IMR-90 (cell line): ENCODE measurements at regions not wholly inside any gene's neighbourhood (a gene's known extent, or its start where the extent isn't known, plus 50 kb on each side); places are given as distances from the start of the nearest gene placed in this dataset.

ENCODE experiments used
- ATAC-seq: fragments of 200-7000 bp; cut with Tn5 transposase; 2 replicates; pipeline ENCODE4 v1.9.1; 2020; ENCODE audit warnings: low read depth, mild to moderate bottlenecking, moderate library complexity
- BruUV-seq: library from RNA; stranded (reverse); fragments of 400-500 nt; replicated peaks from 2 replicates; lab custom pipeline; 2021; lab: Mats Ljungman, UMichigan
- CTCF ChIA-PET: fragments of 300-600 bp; formaldehyde crosslinking; extraction: SDS; loops from one replicate; lab custom pipeline; 2021; ENCODE audit warnings: antibody characterized with exemption; lab: Yijun Ruan, JAX
- POLR2A ChIA-PET: fragments of 300-600 bp; sonication (Branson Sonifier 250); formaldehyde crosslinking; loops from one replicate; lab custom pipeline; 2022; ENCODE audit warnings: antibody characterized with exemption; ENCODE audit not compliant: unreplicated experiment; lab: Charles Lee
- DNase-seq: peaks from one replicate; pipeline ENCODE4 v3.0.0; 2013
- H2AFZ ChIP-seq: replicated peaks from 2 replicates; pipeline ENCODE3; 2013; ENCODE audit warnings: low read length, mild to moderate bottlenecking; ENCODE audit not compliant: poor library complexity
- H2AK5ac ChIP-seq: 2 replicates; pipeline ENCODE4 v1.6.1; 2013; ENCODE audit warnings: low read depth, low read length, inconsistent platforms
- H2AK9ac ChIP-seq: replicated peaks from 2 replicates; pipeline ENCODE3; 2013; ENCODE audit warnings: mild to moderate bottlenecking, low read depth, low read length, moderate library complexity; ENCODE audit not compliant: poor library complexity
- H2BK120ac ChIP-seq: 2 replicates; pipeline ENCODE4 v1.6.1; 2013; ENCODE audit warnings: low read depth, low read length, inconsistent platforms
- H2BK15ac ChIP-seq: 3 replicates; pipeline ENCODE4 v1.6.1; 2013; ENCODE audit warnings: low read depth, low read length, inconsistent platforms
- H2BK20ac ChIP-seq: 2 replicates; pipeline ENCODE4 v1.6.1; 2013; ENCODE audit warnings: low read depth, mild to moderate bottlenecking, inconsistent platforms, low read length, moderate library complexity
- H2BK5ac ChIP-seq: 2 replicates; pipeline ENCODE4 v1.6.1; 2013; ENCODE audit warnings: mild to moderate bottlenecking, low read depth, low read length, inconsistent platforms; ENCODE audit not compliant: poor library complexity, severe bottlenecking
- H3K14ac ChIP-seq: replicated peaks from 2 replicates; pipeline ENCODE4 v1.6.1; 2013; ENCODE audit warnings: low read depth, low read length, inconsistent platforms
- H3K18ac ChIP-seq: 2 replicates; pipeline ENCODE4 v1.6.1; 2013; ENCODE audit warnings: low read depth, low read length, control low read depth
- H3K23ac ChIP-seq: 2 replicates; pipeline ENCODE4 v1.6.1; 2013; ENCODE audit warnings: low read depth, low read length, inconsistent platforms
- H3K27ac ChIP-seq: 2 replicates; pipeline ENCODE4 v1.5.1; 2013; ENCODE audit warnings: mild to moderate bottlenecking, control low read depth, low read length; ENCODE audit not compliant: insufficient read depth
- H3K27me3 ChIP-seq: 2 replicates; pipeline ENCODE4 v1.6.1; 2013; ENCODE audit warnings: low read length; ENCODE audit not compliant: control insufficient read depth, insufficient read depth
- H3K36me3 ChIP-seq: 2 replicates; pipeline ENCODE4 v1.6.1; 2013; ENCODE audit warnings: low read length, mixed read lengths; ENCODE audit not compliant: control insufficient read depth, insufficient read depth
- H3K4ac ChIP-seq: 2 replicates; pipeline ENCODE4 v1.6.1; 2013; ENCODE audit warnings: low read depth, low read length, inconsistent platforms
- H3K4me1 ChIP-seq: 2 replicates; pipeline ENCODE4 v1.6.1; 2013; ENCODE audit warnings: low read length, mixed read lengths; ENCODE audit not compliant: control insufficient read depth, insufficient read depth
- H3K4me2 ChIP-seq: 2 replicates; pipeline ENCODE4 v1.6.1; 2013; ENCODE audit warnings: low read depth, mild to moderate bottlenecking, control low read depth, low read length, moderate library complexity
- H3K4me3 ChIP-seq: 2 replicates; pipeline ENCODE4 v1.5.1; 2013; ENCODE audit warnings: low read depth, mild to moderate bottlenecking, control low read depth, low read length, moderate library complexity; ENCODE audit not compliant: insufficient read depth
- H3K56ac ChIP-seq: 2 replicates; pipeline ENCODE4 v1.6.1; 2013; ENCODE audit warnings: low read length, inconsistent platforms; ENCODE audit not compliant: insufficient read depth; ENCODE audit errors: extremely low read depth
- H3K79me1 ChIP-seq, 2 experiments: 2 replicates each; pipeline ENCODE4 v1.6.1; 2013; ENCODE audit warnings: low read length in 2 of 2, inconsistent platforms in 1 of 2, low read depth in 1 of 2
- H3K9ac ChIP-seq: 2 replicates; pipeline ENCODE4 v1.6.1; 2013; ENCODE audit warnings: low read depth, low read length, control low read depth
- H3K9me1 ChIP-seq: 2 replicates; pipeline ENCODE4 v1.6.1; 2013; ENCODE audit warnings: low read length, inconsistent platforms; ENCODE audit not compliant: insufficient read depth
- H3K9me3 ChIP-seq: 2 replicates; pipeline ENCODE4 v1.6.1; 2013; ENCODE audit warnings: low read length; ENCODE audit not compliant: control insufficient read depth, insufficient read depth
- H4K20me1 ChIP-seq: 2 replicates; pipeline ENCODE4 v1.6.1; 2013; ENCODE audit warnings: low read length, inconsistent platforms; ENCODE audit not compliant: insufficient read depth
- H4K5ac ChIP-seq: 2 replicates; pipeline ENCODE4 v1.6.1; 2013; ENCODE audit warnings: mild to moderate bottlenecking, low read depth, low read length, control low read depth
- H4K8ac ChIP-seq, 2 experiments: 2 replicates each; pipeline ENCODE4 v1.6.1; 2013; ENCODE audit warnings: low read depth in 2 of 2, low read length in 2 of 2, control low read depth in 1 of 2, inconsistent platforms in 1 of 2
- H4K91ac ChIP-seq: 2 replicates; pipeline ENCODE4 v1.6.1; 2013; ENCODE audit warnings: low read depth, low read length, inconsistent platforms; ENCODE audit not compliant: insufficient read depth
- CHD1 ChIP-seq: IDR thresholded peaks from 2 replicates; pipeline ENCODE4 v1.6.1; 2012; ENCODE audit warnings: low read depth, low read length, improper control_type of control experiment
- RAD21 ChIP-seq: IDR thresholded peaks from 2 replicates; pipeline ENCODE4 v1.6.1; 2012; ENCODE audit warnings: low read length, improper control_type of control experiment
- RCOR1 ChIP-seq: IDR thresholded peaks from 2 replicates; pipeline ENCODE4 v1.6.1; 2012; ENCODE audit warnings: mild to moderate bottlenecking, low read length, improper control_type of control experiment; ENCODE audit not compliant: insufficient replicate concordance
- RFX5 ChIP-seq: IDR thresholded peaks from 2 replicates; pipeline ENCODE4 v1.8.0; 2012; ENCODE audit warnings: low read depth, mild to moderate bottlenecking, low read length, moderate library complexity
- SMC3 ChIP-seq: fragments of 150-350 bp; IDR thresholded peaks from 2 replicates; pipeline ENCODE4 v1.6.1; 2016; ENCODE audit warnings: low read depth, mild to moderate bottlenecking, antibody characterized with exemption, low read length, moderate library complexity
- WGBS, 2 experiments: methylation state at CpG; one replicate each; pipeline versions ENCODE4 v1.1.5 to v1.1.7; 2013; ENCODE audit warnings: missing lambda C conversion rate in 2 of 2; ENCODE audit not compliant: insufficient read length in 1 of 2; ENCODE audit errors: extremely low coverage in 2 of 2; 5-methylcytosine and 5-hydroxymethylcytosine counted together
- dilution Hi-C: fragments of 300-500 bp; cut with HindIII; formaldehyde crosslinking; loops from one replicate; pipeline ENCODE4 v1.14.3; 2018; ENCODE audit warnings: low sequenced_read_pairs; ENCODE audit not compliant: unreplicated experiment
- in situ Hi-C: fragments of 300-500 bp; cut with MboI; formaldehyde crosslinking; loops from 3 replicates; pipeline ENCODE4 v1.14.3; 2019; ENCODE audit warnings: low sequenced_read_pairs, inconsistent platforms, mixed read lengths
- intact Hi-C: fragments of 100-400 bp; cut with micrococcal nuclease; formaldehyde crosslinking; loops from 2 replicates; pipeline ENCODE4 v1.10.0; 2022

DNA sequence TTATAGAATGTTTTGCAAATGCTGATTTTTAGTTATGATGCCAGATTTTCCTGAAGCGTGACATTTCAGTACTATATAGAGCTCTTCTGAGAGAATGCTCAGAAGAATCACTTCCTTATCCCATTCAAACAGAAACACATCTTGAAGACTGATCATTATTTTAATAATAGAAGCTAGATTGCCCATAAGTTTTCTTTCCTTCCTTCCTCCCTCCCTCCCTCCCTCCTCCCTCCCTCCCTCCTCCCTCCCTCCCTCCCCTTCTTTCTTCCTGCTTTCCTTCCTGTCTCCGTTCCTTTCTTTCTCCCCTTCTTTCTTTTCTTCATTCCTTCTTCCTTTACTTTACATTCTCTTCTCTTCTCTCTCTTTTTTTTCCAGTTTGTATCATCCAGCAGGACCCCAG, 767.4 kb downstream of the IRX1 start:
- no peak for TF ChIP-seq RCOR1
- TF ChIP-seq RFX5: no peak
- no peak for TF ChIP-seq CHD1
- TF ChIP-seq SMC3: no peak
- no peak for TF ChIP-seq RAD21
- no peak overlapping the region for H3K4ac ChIP-seq
- in situ Hi-C loops: no loop called here
- ATAC-seq (no peak), DNase-seq (no peak)
- no peak overlapping the region for H3K4me3 ChIP-seq
- H3K9me1 ChIP-seq: no peaks in the 10 kb centered on the region
- no peak overlapping the region for H4K8ac ChIP-seq
- no peak overlapping the region for H4K91ac ChIP-seq
- no peak overlapping the region for H2AFZ ChIP-seq
- no peaks in the 10 kb centered on the region for H3K4me1 ChIP-seq
- ChIA-PET CTCF (no interaction called here), POLR2A (no interaction called here)
- no peak overlapping the region for H3K14ac ChIP-seq
- no peak overlapping the region for H3K18ac ChIP-seq
- no peaks in the 10 kb centered on the region for H3K27me3 ChIP-seq
- no peak overlapping the region for H4K5ac ChIP-seq
- no peak overlapping the region for H3K27ac ChIP-seq
- H2AK9ac ChIP-seq: no peak overlapping the region
- no peak overlapping the region for H3K4me2 ChIP-seq
- no peak overlapping the region for H2AK5ac ChIP-seq
- 100% methylated on average over 1 of the region's 2 CpGs; no CpG with 5 or more reads in 1 of the 2 experiments for WGBS, 2 experiments
- no peak overlapping the region for H3K9ac ChIP-seq
- peaks cover 11% of the 10 kb centered on the region for H3K9me3 ChIP-seq
- no peak overlapping the region for H2BK5ac ChIP-seq
- intact Hi-C loops: no loop called here
- H2BK15ac ChIP-seq: no peak overlapping the region
- H4K20me1 ChIP-seq: no peaks in the 10 kb centered on the region
- no peaks in the 10 kb centered on the region for H3K79me1 ChIP-seq
- H3K36me3 ChIP-seq: no peaks in the 10 kb centered on the region
- dilution Hi-C loops: no loop called here
- H3K23ac ChIP-seq: no peak overlapping the region
- no TSS peak for BruUV-seq
- H2BK120ac ChIP-seq: no peak overlapping the region
- no peak overlapping the region for H3K56ac ChIP-seq
- H2BK20ac ChIP-seq: no peak overlapping the region
